Esophagus muscularis mucosa (tissue), 4 donors: ENCODE measurements at regions not wholly inside any gene's neighbourhood (a gene's known extent, or its start where the extent isn't known, plus 50 kb on each side); places are given as distances from the start of the nearest gene placed in this dataset.

Source experiments
- DNase-seq: peaks from one replicate; pipeline ENCODE4 v3.0.0-alpha.2; 2017; ENCODE audit errors: extremely low spot score
- H3K27ac ChIP-seq, 4 donors: fragments of 200-600 bp; sonication (generic); replicated peaks in 1 of 4; 1 replicate in 3 of 4; 2 replicates in 1 of 4; pipeline ENCODE4 v1.5.1; 2016 to 2019; ENCODE audit warnings: mild to moderate bottlenecking in 1 of 4
- H3K27me3 ChIP-seq, 4 donors: fragments of 200-600 bp; sonication (generic); one replicate each; pipeline versions ENCODE4 v1.5.1 to v1.6.0; 2016 to 2019
- H3K36me3 ChIP-seq, 4 donors: fragments of 200-600 bp; sonication (generic); one replicate each; pipeline ENCODE4 v1.5.1; 2016 to 2019
- H3K4me1 ChIP-seq, 4 donors: fragments of 200-600 bp; sonication (generic); one replicate each; pipeline ENCODE4 v1.5.1; 2016 to 2019
- H3K4me3 ChIP-seq, 4 donors: fragments of 200-600 bp; sonication (generic); 1 replicate in 2 of 4; 2 replicates in 2 of 4; pipeline ENCODE4 v1.5.1; 2016 to 2019; ENCODE audit warnings: mild to moderate bottlenecking in 4 of 4, moderate library complexity in 1 of 4
- H3K9me3 ChIP-seq, 4 donors: fragments of 200-600 bp; sonication (generic); 1 replicate in 3 of 4; 2 replicates in 1 of 4; pipeline ENCODE4 v1.5.1; 2016 to 2019
- CTCF ChIP-seq, 3 experiments: fragments of 200-600 bp in 2 of 3; fragments of 450-650 bp in 1 of 3; sonication (generic) in 2 of 3; IDR thresholded peaks; one replicate each; pipeline ENCODE4 v1.5.1; 2017 to 2019; ENCODE audit warnings: antibody characterized with exemption in 3 of 3, mild to moderate bottlenecking in 2 of 3, moderate library complexity in 1 of 3
- EP300 ChIP-seq: sonication (generic); formaldehyde crosslinking; IDR thresholded peaks from one replicate; pipeline ENCODE4 v1.6.1; 2017; ENCODE audit warnings: antibody characterized with exemption
- POLR2A ChIP-seq: fragments of 450-650 bp; IDR thresholded peaks from one replicate; pipeline ENCODE4 v1.6.1; 2017; ENCODE audit warnings: antibody characterized with exemption, moderate library complexity, mild to moderate bottlenecking, low read depth
- POLR2AphosphoS5 ChIP-seq, 2 donors: sonication (generic); formaldehyde crosslinking; IDR thresholded peaks; one replicate each; pipeline ENCODE4 v1.6.1; 2017; ENCODE audit warnings: antibody characterized with exemption in 2 of 2
- WGBS: methylation state at CpG from one replicate; pipeline ENCODE4 v1.1.5; 2018; 5-methylcytosine and 5-hydroxymethylcytosine counted together
- intact Hi-C: fragments of 100-400 bp; cut with DNase I; formaldehyde crosslinking; loops from one replicate; pipeline ENCODE4 v1.15.1; 2023

GRCh38 chr13:86839221-86839620 is 832.0 kb upstream of the SLITRK5 start:
- no peaks in the 10 kb centered on the region for H3K27me3 ChIP-seq
- no peak for DNase-seq
- H3K4me3 ChIP-seq, result no peak overlapping the region
- H3K4me1 ChIP-seq, result no peaks in the 10 kb centered on the region
- H3K27ac ChIP-seq, result no peak overlapping the region
- H3K36me3 ChIP-seq, result no peaks in the 10 kb centered on the region
- 69% methylated on average over 7 of the region's 7 CpGs for WGBS
- H3K9me3 ChIP-seq, result no peaks in the 10 kb centered on the region
- intact Hi-C loops, result no loop called here
- no peak for TF ChIP-seq POLR2A
- no peak for TF ChIP-seq CTCF (IDR thresholded peaks at IDR 0.05)
- TF ChIP-seq EP300, result no peak

- Histone ChIP-seq H3K4me1 (no peaks in the 10 kb centered on the region), H3K27me3 (no peaks in the 10 kb centered on the region), H3K4me3 (no peak overlapping the region), H3K27ac (no peak overlapping the region), H3K9me3 (no peaks in the 10 kb centered on the region), H3K36me3 (no peaks in the 10 kb centered on the region)
- 93% methylated on average over 3 of the region's 11 CpGs for WGBS
- intact Hi-C loops, result no loop called here
- no peak for DNase-seq
- TF ChIP-seq POLR2A, result no peak
Measured at GRCh38 chr13:86840250-86841191, 830.6 kb upstream of the SLITRK5 start.

- TF ChIP-seq POLR2AphosphoS5 (IDR thresholded peaks at IDR 0.05) (no peak), EP300 (no peak), CTCF (IDR thresholded peaks at IDR 0.05) (no peak)
- WGBS, result 100% methylated on average over 1 of the region's 1 CpG
- Histone ChIP-seq H3K4me1 (no peaks in the 10 kb centered on the region), H3K36me3 (no peaks in the 10 kb centered on the region), H3K27me3 (peaks cover 0 to 3% (median 0%) of the 10 kb centered on the region in 4 donors), H3K9me3 (no peaks in the 10 kb centered on the region), H3K4me3 (no peak overlapping the region), H3K27ac (no peak overlapping the region)
- intact Hi-C loops, result no loop called here
- no peak for DNase-seq
Measured at GRCh38 chr13:86841264-86841663, 829.9 kb upstream of the SLITRK5 start.

- intact Hi-C loops, result no loop called here
- no peak for TF ChIP-seq POLR2A
- no peak for TF ChIP-seq POLR2AphosphoS5 (IDR thresholded peaks at IDR 0.05)
- no peak for TF ChIP-seq CTCF (IDR thresholded peaks at IDR 0.05)
- TF ChIP-seq EP300, result no peak
Measured at GRCh38 chr13:86846501-86846900, 824.7 kb upstream of the SLITRK5 start.

GRCh38 chr13:86848716-86849115 is 822.5 kb upstream of the SLITRK5 start:
- peaks cover 0 to 19% (median 0%) of the 10 kb centered on the region in 4 donors for H3K27me3 ChIP-seq
- DNase-seq, result no peak
- no peak overlapping the region for H3K27ac ChIP-seq
- intact Hi-C loops, result no loop called here
- H3K9me3 ChIP-seq, result no peaks in the 10 kb centered on the region
- WGBS, result 86% methylated on average over 1 of the region's 1 CpG
- no peaks in the 10 kb centered on the region for H3K4me1 ChIP-seq
- no peak overlapping the region for H3K4me3 ChIP-seq
- no peaks in the 10 kb centered on the region for H3K36me3 ChIP-seq
- TF ChIP-seq CTCF (IDR thresholded peaks at IDR 0.05) (no peak), POLR2AphosphoS5 (IDR thresholded peaks at IDR 0.05) (no peak), POLR2A (no peak), EP300 (no peak)

More at GRCh38 chr13:86846501-86846900, 824.7 kb upstream of the SLITRK5 start:
- H3K27me3 ChIP-seq, result peaks cover 0 to 19% (median 0%) of the 10 kb centered on the region in 4 donors
- no peak for DNase-seq
- no peak overlapping the region for H3K4me3 ChIP-seq
- 56% methylated on average over 1 of the region's 1 CpG for WGBS
- H3K4me1 ChIP-seq, result no peaks in the 10 kb centered on the region
- no peaks in the 10 kb centered on the region for H3K36me3 ChIP-seq
- H3K9me3 ChIP-seq, result no peaks in the 10 kb centered on the region
- no peak overlapping the region for H3K27ac ChIP-seq
